ENCODE measurements at regions not wholly inside any gene's neighbourhood (a gene's known extent, or its start where the extent isn't known, plus 50 kb on each side); places are given as distances from the start of the nearest gene placed in this dataset.
A peak's percentile ranks its signal among the peaks of the same experiment; 100 is the strongest.

DNA sequence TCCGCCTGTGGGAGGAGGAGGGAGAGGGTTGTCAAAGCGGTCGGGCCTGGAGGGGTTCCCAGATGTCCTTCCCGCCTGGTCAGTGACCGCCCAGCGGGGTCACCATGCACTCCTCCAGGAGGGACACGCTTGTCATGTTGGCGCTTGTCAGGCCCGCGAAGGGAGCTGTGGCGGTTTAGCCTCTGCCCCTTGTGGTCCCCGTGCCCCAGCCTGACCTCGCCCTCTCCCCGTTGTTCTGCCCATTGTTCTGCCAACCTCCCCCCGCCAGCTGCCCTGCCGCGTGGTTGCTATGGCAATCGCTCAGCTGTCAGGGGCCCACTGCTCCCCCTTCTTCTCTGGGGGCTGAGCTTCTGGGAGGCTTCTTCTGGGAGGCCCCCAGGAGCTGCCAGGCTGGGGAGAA, 146.4 kb upstream of the CIBAR2 start (continued):
- TF ChIP-seq, protein P1, sequence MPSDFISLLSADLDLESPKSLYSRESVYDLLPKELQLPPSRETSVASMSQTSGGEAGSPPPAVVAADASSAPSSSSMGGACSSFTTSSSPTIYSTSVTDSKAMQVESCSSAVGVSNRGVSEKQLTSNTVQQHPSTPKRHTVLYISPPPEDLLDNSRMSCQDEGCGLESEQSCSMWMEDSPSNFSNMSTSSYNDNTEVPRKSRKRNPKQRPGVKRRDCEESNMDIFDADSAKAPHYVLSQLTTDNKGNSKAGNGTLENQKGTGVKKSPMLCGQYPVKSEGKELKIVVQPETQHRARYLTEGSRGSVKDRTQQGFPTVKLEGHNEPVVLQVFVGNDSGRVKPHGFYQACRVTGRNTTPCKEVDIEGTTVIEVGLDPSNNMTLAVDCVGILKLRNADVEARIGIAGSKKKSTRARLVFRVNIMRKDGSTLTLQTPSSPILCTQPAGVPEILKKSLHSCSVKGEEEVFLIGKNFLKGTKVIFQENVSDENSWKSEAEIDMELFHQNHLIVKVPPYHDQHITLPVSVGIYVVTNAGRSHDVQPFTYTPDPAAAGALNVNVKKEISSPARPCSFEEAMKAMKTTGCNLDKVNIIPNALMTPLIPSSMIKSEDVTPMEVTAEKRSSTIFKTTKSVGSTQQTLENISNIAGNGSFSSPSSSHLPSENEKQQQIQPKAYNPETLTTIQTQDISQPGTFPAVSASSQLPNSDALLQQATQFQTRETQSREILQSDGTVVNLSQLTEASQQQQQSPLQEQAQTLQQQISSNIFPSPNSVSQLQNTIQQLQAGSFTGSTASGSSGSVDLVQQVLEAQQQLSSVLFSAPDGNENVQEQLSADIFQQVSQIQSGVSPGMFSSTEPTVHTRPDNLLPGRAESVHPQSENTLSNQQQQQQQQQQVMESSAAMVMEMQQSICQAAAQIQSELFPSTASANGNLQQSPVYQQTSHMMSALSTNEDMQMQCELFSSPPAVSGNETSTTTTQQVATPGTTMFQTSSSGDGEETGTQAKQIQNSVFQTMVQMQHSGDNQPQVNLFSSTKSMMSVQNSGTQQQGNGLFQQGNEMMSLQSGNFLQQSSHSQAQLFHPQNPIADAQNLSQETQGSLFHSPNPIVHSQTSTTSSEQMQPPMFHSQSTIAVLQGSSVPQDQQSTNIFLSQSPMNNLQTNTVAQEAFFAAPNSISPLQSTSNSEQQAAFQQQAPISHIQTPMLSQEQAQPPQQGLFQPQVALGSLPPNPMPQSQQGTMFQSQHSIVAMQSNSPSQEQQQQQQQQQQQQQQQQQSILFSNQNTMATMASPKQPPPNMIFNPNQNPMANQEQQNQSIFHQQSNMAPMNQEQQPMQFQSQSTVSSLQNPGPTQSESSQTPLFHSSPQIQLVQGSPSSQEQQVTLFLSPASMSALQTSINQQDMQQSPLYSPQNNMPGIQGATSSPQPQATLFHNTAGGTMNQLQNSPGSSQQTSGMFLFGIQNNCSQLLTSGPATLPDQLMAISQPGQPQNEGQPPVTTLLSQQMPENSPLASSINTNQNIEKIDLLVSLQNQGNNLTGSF (CRISPR knock-in tag; IDR thresholded peaks at IDR 0.05) = no peak
- TF ChIP-seq ZXDC (CRISPR knock-in tag; IDR thresholded peaks at IDR 0.05) (no peak), SP4 (CRISPR knock-in tag; IDR thresholded peaks at IDR 0.05) (no peak), ZHX1 (CRISPR knock-in tag; IDR thresholded peaks at IDR 0.05; ENCODE audit: low read depth) (no peak), ZNF589 (CRISPR knock-in tag; conservative IDR thresholded peaks at IDR 0.05) (no peak), HCFC1 (IDR thresholded peaks at IDR 0.05; ENCODE audit: low read depth, low read length) (no peak), POLR2AphosphoS2 (IDR thresholded peaks at IDR 0.05; ENCODE audit: low read depth, low read length) (no peak)
- TF ChIP-seq, protein P2, sequence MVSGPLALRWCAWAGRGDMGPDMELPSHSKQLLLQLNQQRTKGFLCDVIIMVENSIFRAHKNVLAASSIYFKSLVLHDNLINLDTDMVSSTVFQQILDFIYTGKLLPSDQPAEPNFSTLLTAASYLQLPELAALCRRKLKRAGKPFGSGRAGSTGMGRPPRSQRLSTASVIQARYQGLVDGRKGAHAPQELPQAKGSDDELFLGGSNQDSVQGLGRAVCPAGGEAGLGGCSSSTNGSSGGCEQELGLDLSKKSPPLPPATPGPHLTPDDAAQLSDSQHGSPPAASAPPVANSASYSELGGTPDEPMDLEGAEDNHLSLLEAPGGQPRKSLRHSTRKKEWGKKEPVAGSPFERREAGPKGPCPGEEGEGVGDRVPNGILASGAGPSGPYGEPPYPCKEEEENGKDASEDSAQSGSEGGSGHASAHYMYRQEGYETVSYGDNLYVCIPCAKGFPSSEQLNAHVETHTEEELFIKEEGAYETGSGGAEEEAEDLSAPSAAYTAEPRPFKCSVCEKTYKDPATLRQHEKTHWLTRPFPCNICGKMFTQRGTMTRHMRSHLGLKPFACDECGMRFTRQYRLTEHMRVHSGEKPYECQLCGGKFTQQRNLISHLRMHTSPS (CRISPR knock-in tag; IDR thresholded peaks at IDR 0.05; ENCODE audit: low read depth) = peak; percentile 59; the same call in 1 of the 2 replicates
